Cardiac muscle cell (in vitro differentiated cells and primary cell): ENCODE measurements at regions not wholly inside any gene's neighbourhood (a gene's known extent, or its start where the extent isn't known, plus 50 kb on each side); places are given as distances from the start of the nearest gene placed in this dataset.

Experiments
- DNase-seq, 2 donors: peaks; one replicate each; pipeline versions ENCODE4 v3.0.0 to v3.0.0-alpha.2; 2010 to 2017; ENCODE audit warnings: low read depth in 1 of 2, low spot score in 1 of 2
- H3K27ac ChIP-seq: fragments of 200-600 bp; sonication (generic); 2 replicates; pipeline ENCODE4 v1.5.1; 2016
- H3K27me3 ChIP-seq: fragments of 200-600 bp; sonication (generic); 2 replicates; pipeline ENCODE4 v1.6.0; 2016; ENCODE audit warnings: control low read depth
- H3K36me3 ChIP-seq: fragments of 200-600 bp; sonication (generic); 2 replicates; pipeline ENCODE4 v1.5.1; 2016; ENCODE audit warnings: control low read depth
- H3K4me1 ChIP-seq: fragments of 200-600 bp; sonication (generic); 2 replicates; pipeline ENCODE4 v1.8.1; 2017; ENCODE audit warnings: low read depth, mild to moderate bottlenecking, mixed run types
- H3K4me3 ChIP-seq: fragments of 200-600 bp; sonication (generic); 2 replicates; pipeline ENCODE4 v1.5.1; 2016; ENCODE audit warnings: mild to moderate bottlenecking
- H3K9me3 ChIP-seq: fragments of 200-600 bp; sonication (generic); 2 replicates; pipeline ENCODE4 v1.5.1; 2017; ENCODE audit warnings: low read depth, mild to moderate bottlenecking, control low read depth
- TF ChIP-seq, protein P1 (sequence below): IDR thresholded peaks from 2 replicates; pipeline ENCODE4 v1.5.1; 2012; ENCODE audit warnings: low read depth, mild to moderate bottlenecking, low read length

GRCh38 chr6:40916845-40917244 lies 122.2 kb downstream of the UNC5CL start:
- DNase-seq, result no peak
- Histone ChIP-seq H3K4me3 (no peak overlapping the region), H3K27ac (no peak overlapping the region), H3K36me3 (no peaks in the 10 kb centered on the region), H3K27me3 (no peaks in the 10 kb centered on the region), H3K4me1 (no peaks in the 10 kb centered on the region), H3K9me3 (no peaks in the 10 kb centered on the region)
- TF ChIP-seq, protein P1, sequence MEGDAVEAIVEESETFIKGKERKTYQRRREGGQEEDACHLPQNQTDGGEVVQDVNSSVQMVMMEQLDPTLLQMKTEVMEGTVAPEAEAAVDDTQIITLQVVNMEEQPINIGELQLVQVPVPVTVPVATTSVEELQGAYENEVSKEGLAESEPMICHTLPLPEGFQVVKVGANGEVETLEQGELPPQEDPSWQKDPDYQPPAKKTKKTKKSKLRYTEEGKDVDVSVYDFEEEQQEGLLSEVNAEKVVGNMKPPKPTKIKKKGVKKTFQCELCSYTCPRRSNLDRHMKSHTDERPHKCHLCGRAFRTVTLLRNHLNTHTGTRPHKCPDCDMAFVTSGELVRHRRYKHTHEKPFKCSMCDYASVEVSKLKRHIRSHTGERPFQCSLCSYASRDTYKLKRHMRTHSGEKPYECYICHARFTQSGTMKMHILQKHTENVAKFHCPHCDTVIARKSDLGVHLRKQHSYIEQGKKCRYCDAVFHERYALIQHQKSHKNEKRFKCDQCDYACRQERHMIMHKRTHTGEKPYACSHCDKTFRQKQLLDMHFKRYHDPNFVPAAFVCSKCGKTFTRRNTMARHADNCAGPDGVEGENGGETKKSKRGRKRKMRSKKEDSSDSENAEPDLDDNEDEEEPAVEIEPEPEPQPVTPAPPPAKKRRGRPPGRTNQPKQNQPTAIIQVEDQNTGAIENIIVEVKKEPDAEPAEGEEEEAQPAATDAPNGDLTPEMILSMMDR, result no peak

- DNase-seq, result no peak
- Histone ChIP-seq H3K36me3 (no peaks in the 10 kb centered on the region), H3K27me3 (no peaks in the 10 kb centered on the region), H3K27ac (no peak overlapping the region), H3K9me3 (no peaks in the 10 kb centered on the region), H3K4me3 (no peak overlapping the region), H3K4me1 (no peaks in the 10 kb centered on the region)
- TF ChIP-seq, protein P1, result no peak
Measured at GRCh38 chr6:40915165-40915564, 123.9 kb downstream of the UNC5CL start.

- no peaks in the 10 kb centered on the region for H3K9me3 ChIP-seq
- no peak for DNase-seq
- TF ChIP-seq, protein P1, result no peak
- H3K4me1 ChIP-seq, result no peaks in the 10 kb centered on the region
- H3K36me3 ChIP-seq, result no peaks in the 10 kb centered on the region
- no peak overlapping the region for H3K4me3 ChIP-seq
- H3K27me3 ChIP-seq, result no peaks in the 10 kb centered on the region
- no peak overlapping the region for H3K27ac ChIP-seq
Measured at GRCh38 chr6:40914005-40914404, 125.0 kb downstream of the UNC5CL start.

DNA sequence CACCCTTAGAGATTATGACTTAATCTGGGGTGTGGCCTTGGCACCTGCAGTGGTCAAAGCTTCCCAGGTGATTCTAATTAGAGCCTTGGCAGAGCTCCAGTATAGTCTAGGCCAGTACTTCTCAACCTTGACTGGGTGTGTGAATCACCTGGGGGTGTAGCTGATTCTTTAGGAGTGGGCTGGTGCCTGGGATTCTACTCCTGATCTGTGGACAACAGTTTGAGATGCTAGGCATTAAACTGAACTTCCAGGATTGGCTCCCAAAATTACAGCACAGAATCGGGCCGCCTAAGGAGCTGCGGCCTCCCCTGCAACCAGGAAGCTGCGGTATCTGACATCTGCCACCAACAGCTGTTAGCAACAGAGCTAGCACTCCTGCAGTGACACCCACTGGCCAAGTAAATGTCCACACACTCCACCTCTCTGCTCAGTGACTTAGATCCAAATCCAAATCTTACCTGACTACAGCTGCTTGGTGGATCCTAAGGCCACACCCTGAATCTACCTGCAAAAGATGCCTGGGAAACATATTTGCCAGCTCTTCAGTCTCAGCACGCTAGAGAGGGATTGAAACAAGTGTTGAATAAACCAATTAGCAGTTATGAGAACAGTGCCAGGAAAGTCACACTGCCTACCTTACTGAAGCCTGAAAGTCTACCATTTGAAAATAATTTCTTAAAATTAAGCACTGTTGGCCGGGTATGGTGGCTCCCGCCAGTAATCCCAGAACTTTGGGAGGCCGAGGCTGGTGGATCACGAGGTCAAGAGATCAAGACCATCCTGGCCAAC lies 126.7 kb downstream of the UNC5CL start:
- peak; percentile 38 to 56 for DNase-seq
- TF ChIP-seq, protein P1, result peak; percentile 19
- Histone ChIP-seq H3K4me1 (no peaks in the 10 kb centered on the region), H3K27ac (no peak overlapping the region), H3K36me3 (no peaks in the 10 kb centered on the region), H3K4me3 (no peak overlapping the region), H3K9me3 (no peaks in the 10 kb centered on the region), H3K27me3 (no peaks in the 10 kb centered on the region)

GRCh38 chr6:40910260-40910893 lies 128.6 kb downstream of the UNC5CL start:
- Histone ChIP-seq H3K36me3 (no peaks in the 10 kb centered on the region), H3K4me3 (no peak overlapping the region), H3K4me1 (no peaks in the 10 kb centered on the region), H3K27me3 (no peaks in the 10 kb centered on the region), H3K9me3 (no peaks in the 10 kb centered on the region), H3K27ac (no peak overlapping the region)
- DNase-seq, result no peak
- TF ChIP-seq, protein P1, result no peak
